GM23248 (cell line): ENCODE measurements at regions not wholly inside any gene's neighbourhood (a gene's known extent, or its start where the extent isn't known, plus 50 kb on each side); places are given as distances from the start of the nearest gene placed in this dataset.

Experiments used
- DNase-seq: peaks from one replicate; pipeline ENCODE4 v3.0.0-alpha.2; 2015
- H2AFZ ChIP-seq: fragments of 200-600 bp; sonication (generic); 2 replicates; pipeline ENCODE4 v1.6.1; 2016; ENCODE audit warnings: antibody characterized with exemption
- H3F3A ChIP-seq: fragments of 200-600 bp; sonication (generic); 2 replicates; pipeline ENCODE4 v1.6.1; 2016; ENCODE audit warnings: mild to moderate bottlenecking, antibody characterized with exemption, mixed run types; ENCODE audit not compliant: insufficient read depth
- H3K27ac ChIP-seq: fragments of 200-600 bp; sonication (generic); 2 replicates; pipeline ENCODE4 v1.5.1; 2016; ENCODE audit warnings: mild to moderate bottlenecking
- H3K27me3 ChIP-seq: fragments of 200-600 bp; sonication (generic); replicated peaks from 2 replicates; pipeline ENCODE4 v1.6.1; 2016; ENCODE audit warnings: mild to moderate bottlenecking; ENCODE audit not compliant: insufficient read depth
- H3K36me3 ChIP-seq: fragments of 200-600 bp; sonication (generic); 2 replicates; pipeline ENCODE4 v1.6.1; 2016; ENCODE audit warnings: low read depth, mild to moderate bottlenecking
- H3K4me1 ChIP-seq: fragments of 200-600 bp; sonication (generic); 2 replicates; pipeline ENCODE4 v1.6.1; 2016; ENCODE audit warnings: mild to moderate bottlenecking; ENCODE audit not compliant: insufficient read depth
- H3K4me2 ChIP-seq: fragments of 200-600 bp; sonication (generic); one replicate; pipeline ENCODE4 v1.6.1; 2016; ENCODE audit warnings: mild to moderate bottlenecking; ENCODE audit not compliant: unreplicated experiment
- H3K4me3 ChIP-seq: fragments of 200-600 bp; sonication (generic); 2 replicates; pipeline ENCODE4 v1.5.1; 2016; ENCODE audit warnings: mild to moderate bottlenecking
- H3K79me2 ChIP-seq: fragments of 200-600 bp; sonication (generic); 2 replicates; pipeline ENCODE4 v1.6.1; 2016; ENCODE audit warnings: mild to moderate bottlenecking; ENCODE audit not compliant: insufficient read depth
- H3K9ac ChIP-seq: fragments of 200-600 bp; sonication (generic); 2 replicates; pipeline ENCODE4 v1.6.1; 2016; ENCODE audit warnings: mild to moderate bottlenecking
- H3K9me2 ChIP-seq: fragments of 200-600 bp; sonication (generic); 2 replicates; pipeline ENCODE4 v1.6.1; 2016; ENCODE audit warnings: mixed run types, mild to moderate bottlenecking, moderate library complexity; ENCODE audit not compliant: insufficient read depth
- H3K9me3 ChIP-seq: fragments of 200-600 bp; sonication (generic); one replicate; pipeline ENCODE4 v1.6.1; 2017; ENCODE audit warnings: low read depth
- H4K20me1 ChIP-seq: fragments of 200-600 bp; sonication (generic); 2 replicates; pipeline ENCODE4 v1.6.0; 2016; ENCODE audit not compliant: insufficient read depth
- EZH2 ChIP-seq: fragments of 200-600 bp; sonication (generic); IDR thresholded peaks from 2 replicates; pipeline ENCODE4 v1.6.1; 2018; ENCODE audit warnings: antibody characterized with exemption, mild to moderate bottlenecking; ENCODE audit not compliant: insufficient read depth, poor library complexity, severe bottlenecking
- EZH2phosphoT487 ChIP-seq: fragments of 200-600 bp; sonication (generic); IDR thresholded peaks from 2 replicates; pipeline ENCODE4 v1.6.1; 2018; ENCODE audit warnings: antibody characterized with exemption, moderate library complexity, mild to moderate bottlenecking, low read depth; ENCODE audit not compliant: insufficient read depth
- WGBS, 2 experiments: methylation state at CpG; one replicate each; pipeline ENCODE4 v1.1.6; 2015 to 2017; ENCODE audit warnings: low lambda C conversion rate in 2 of 2, low coverage in 1 of 2; ENCODE audit errors: missing lambda C conversion rate in 2 of 2; 5-methylcytosine and 5-hydroxymethylcytosine counted together
- in situ Hi-C: fragments of 300-500 bp; cut with MboI; formaldehyde crosslinking; loops from 2 replicates; pipeline ENCODE4 v1.15.0; 2020

DNA sequence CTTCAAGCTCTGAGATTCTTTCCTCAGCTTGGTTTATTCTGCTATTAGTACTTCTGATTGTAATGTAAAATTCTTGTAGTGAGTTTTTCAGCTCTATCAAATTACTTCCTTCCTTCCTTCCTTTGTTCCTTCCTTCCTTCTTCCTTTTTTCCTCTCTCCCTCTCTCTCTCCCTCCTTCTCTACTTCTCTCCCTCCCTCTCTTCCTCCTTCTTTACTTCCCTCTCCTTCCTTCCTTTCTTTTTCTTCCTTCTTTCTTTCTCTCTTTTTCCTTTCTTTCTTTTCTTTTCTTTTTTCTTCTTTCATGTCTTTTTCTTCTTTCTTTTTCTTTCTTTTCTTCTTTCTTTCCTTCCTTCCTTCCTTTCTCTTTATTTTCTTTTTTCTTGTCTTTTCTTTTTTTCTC is 565.2 kb upstream of the STXBP6 start:
- no peaks in the 10 kb centered on the region for H3K36me3 ChIP-seq
- no peaks in the 10 kb centered on the region for H3K9me2 ChIP-seq
- no peaks in the 10 kb centered on the region for H4K20me1 ChIP-seq
- in situ Hi-C loops = no loop called here
- no peaks in the 10 kb centered on the region for H3K27me3 ChIP-seq
- no peaks in the 10 kb centered on the region for H3K79me2 ChIP-seq
- TF ChIP-seq EZH2phosphoT487 (no peak), EZH2 (no peak)
- no peak overlapping the region for H2AFZ ChIP-seq
- H3K9ac ChIP-seq = no peak overlapping the region
- H3K27ac ChIP-seq = no peak overlapping the region
- H3K9me3 ChIP-seq = no peaks in the 10 kb centered on the region
- DNase-seq = no peak
- no peaks in the 10 kb centered on the region for H3F3A ChIP-seq
- H3K4me1 ChIP-seq = no peaks in the 10 kb centered on the region
- H3K4me2 ChIP-seq = no peak overlapping the region
- no peak overlapping the region for H3K4me3 ChIP-seq

GRCh38 chr14:25607192-25607591 is 557.2 kb upstream of the STXBP6 start:
- in situ Hi-C loops = no loop called here
- 2 to 3% methylated on average over 3 of the region's 3 CpGs for WGBS, 2 experiments
- H4K20me1 ChIP-seq = no peaks in the 10 kb centered on the region

DNA sequence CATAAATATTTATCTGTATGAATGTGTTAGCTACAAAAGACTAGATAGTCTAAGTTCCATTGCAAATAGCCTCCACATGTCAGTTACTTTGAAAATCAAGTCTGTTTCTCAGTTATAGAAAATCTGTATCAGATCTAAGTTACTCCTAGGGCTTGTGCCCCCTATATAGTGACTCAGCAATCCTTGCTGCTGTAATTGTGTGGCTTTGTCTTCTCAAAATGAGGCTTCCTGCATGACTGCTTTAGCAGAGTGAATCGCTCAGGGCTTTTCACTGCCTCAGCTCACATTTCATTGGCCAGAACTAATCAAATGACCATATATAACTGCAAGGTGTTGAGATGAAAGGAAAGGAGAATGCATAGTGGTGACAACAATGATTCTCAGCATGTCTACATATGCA is 552.2 kb upstream of the STXBP6 start:
- Histone ChIP-seq H3K9me2 (no peaks in the 10 kb centered on the region), H4K20me1 (no peaks in the 10 kb centered on the region)
- no peak for DNase-seq

More at GRCh38 chr14:25607192-25607591, 557.2 kb upstream of the STXBP6 start:
- no peak overlapping the region for H3K4me3 ChIP-seq
- H3K9me3 ChIP-seq = no peaks in the 10 kb centered on the region
- H3K4me2 ChIP-seq = no peak overlapping the region
- H3K79me2 ChIP-seq = no peaks in the 10 kb centered on the region
- H3K27me3 ChIP-seq = no peaks in the 10 kb centered on the region
- no peak overlapping the region for H3K9ac ChIP-seq
- no peaks in the 10 kb centered on the region for H3F3A ChIP-seq
- H3K36me3 ChIP-seq = no peaks in the 10 kb centered on the region
- DNase-seq = no peak
- H3K9me2 ChIP-seq = no peaks in the 10 kb centered on the region
- H2AFZ ChIP-seq = no peak overlapping the region
- no peaks in the 10 kb centered on the region for H3K4me1 ChIP-seq
- TF ChIP-seq EZH2 = no peak
- TF ChIP-seq EZH2phosphoT487 = no peak
- no peak overlapping the region for H3K27ac ChIP-seq

DNA sequence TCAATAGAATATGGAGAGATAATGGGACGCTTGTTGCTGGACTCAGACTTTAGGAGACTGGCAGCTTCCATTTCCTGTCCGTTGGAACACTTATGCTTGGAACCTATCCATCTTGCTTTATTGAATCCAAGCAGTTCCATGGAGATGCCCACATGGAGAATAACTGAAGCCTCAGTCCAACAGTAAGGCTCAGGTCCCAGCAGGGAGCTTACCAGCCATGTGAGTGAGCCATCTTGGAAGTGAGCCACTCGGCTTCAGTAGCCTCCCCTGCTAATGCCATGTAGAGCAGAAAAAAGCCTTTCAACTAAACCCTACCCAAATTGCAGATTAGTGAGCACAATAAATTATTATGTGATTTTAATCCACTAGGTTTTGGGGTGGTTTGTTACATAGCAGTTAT is 538.8 kb upstream of the STXBP6 start:
- TF ChIP-seq EZH2 = no peak
- no peak for TF ChIP-seq EZH2phosphoT487
- no peaks in the 10 kb centered on the region for H3F3A ChIP-seq
- H3K9ac ChIP-seq = no peak overlapping the region
- WGBS, 2 experiments = 26 to 42% methylated on average over 3 of the region's 3 CpGs
- no peak overlapping the region for H3K4me3 ChIP-seq
- no peaks in the 10 kb centered on the region for H3K36me3 ChIP-seq
- H3K9me2 ChIP-seq = no peaks in the 10 kb centered on the region
- in situ Hi-C loops = no loop called here
- H3K27me3 ChIP-seq = no peaks in the 10 kb centered on the region
- H3K4me2 ChIP-seq = no peak overlapping the region
- no peaks in the 10 kb centered on the region for H4K20me1 ChIP-seq
- no peak overlapping the region for H2AFZ ChIP-seq
- H3K27ac ChIP-seq = no peak overlapping the region
- H3K9me3 ChIP-seq = no peaks in the 10 kb centered on the region
- H3K79me2 ChIP-seq = no peaks in the 10 kb centered on the region
- no peak for DNase-seq
- no peaks in the 10 kb centered on the region for H3K4me1 ChIP-seq

More for the DNA sequence above, 552.2 kb upstream of the STXBP6 start:
- H3K4me1 ChIP-seq = no peaks in the 10 kb centered on the region
- H3K4me2 ChIP-seq = no peak overlapping the region
- no peaks in the 10 kb centered on the region for H3K79me2 ChIP-seq
- H2AFZ ChIP-seq = no peak overlapping the region
- no peaks in the 10 kb centered on the region for H3K9me3 ChIP-seq
- in situ Hi-C loops = no loop called here
- no peaks in the 10 kb centered on the region for H3K36me3 ChIP-seq
- H3K27ac ChIP-seq = no peak overlapping the region
- no peaks in the 10 kb centered on the region for H3K27me3 ChIP-seq
- WGBS, 2 experiments = 18% methylated on average over 1 of the region's 1 CpG
- H3K4me3 ChIP-seq = no peak overlapping the region
- no peak overlapping the region for H3K9ac ChIP-seq
- no peak for TF ChIP-seq EZH2
- TF ChIP-seq EZH2phosphoT487 = no peak
- no peaks in the 10 kb centered on the region for H3F3A ChIP-seq

GRCh38 chr14:25574628-25575325 is 524.8 kb upstream of the STXBP6 start:
- no peaks in the 10 kb centered on the region for H4K20me1 ChIP-seq
- H3K9me3 ChIP-seq = no peaks in the 10 kb centered on the region
- TF ChIP-seq EZH2 (no peak), EZH2phosphoT487 (no peak)
- no peak overlapping the region for H3K4me2 ChIP-seq
- DNase-seq = no peak
- no peaks in the 10 kb centered on the region for H3K9me2 ChIP-seq
- H3K27ac ChIP-seq = no peak overlapping the region
- 5 to 6% methylated on average over 5 of the region's 5 CpGs for WGBS, 2 experiments
- no peaks in the 10 kb centered on the region for H3K4me1 ChIP-seq
- H2AFZ ChIP-seq = no peak overlapping the region
- H3F3A ChIP-seq = no peaks in the 10 kb centered on the region
- no peaks in the 10 kb centered on the region for H3K79me2 ChIP-seq
- no peaks in the 10 kb centered on the region for H3K36me3 ChIP-seq
- H3K9ac ChIP-seq = no peak overlapping the region
- in situ Hi-C loops = no loop called here
- H3K27me3 ChIP-seq = no peaks in the 10 kb centered on the region
- H3K4me3 ChIP-seq = no peak overlapping the region
